HepG2 (cell line): ENCODE measurements at regions not wholly inside any gene's neighbourhood (a gene's known extent, or its start where the extent isn't known, plus 50 kb on each side); places are given as distances from the start of the nearest gene placed in this dataset.

Experiments used
- MLLT10 ChIP-seq: sonication (generic); formaldehyde crosslinking; IDR thresholded peaks from 2 replicates; pipeline ENCODE4 v1.4.0; 2020; ENCODE audit warnings: missing genetic modification reagents
- NR3C1 ChIP-seq: sonication (generic); formaldehyde crosslinking; IDR thresholded peaks from 2 replicates; pipeline ENCODE4 v1.4.0; 2020; ENCODE audit warnings: missing genetic modification reagents
- RFX1 ChIP-seq: fragments of 450-650 bp; IDR thresholded peaks from 2 replicates; pipeline ENCODE4 v1.6.1; 2017
- TAF15 ChIP-seq: fragments of 200-400 bp; formaldehyde crosslinking; IDR thresholded peaks from one replicate; pipeline ENCODE4 v1.6.1; 2018; ENCODE audit warnings: mild to moderate bottlenecking, low read depth, low read length; ENCODE audit not compliant: poor library complexity, severe bottlenecking
- ZIK1 ChIP-seq: sonication (generic); formaldehyde crosslinking; IDR thresholded peaks from 2 replicates; pipeline ENCODE4 v1.5.0; 2020; ENCODE audit warnings: mild to moderate bottlenecking, low read depth, missing genetic modification reagents, borderline replicate concordance
- ZNF775 ChIP-seq: sonication (generic); formaldehyde crosslinking; IDR thresholded peaks from 2 replicates; pipeline ENCODE4 v1.4.0; 2020; ENCODE audit warnings: missing genetic modification reagents, mild to moderate bottlenecking, moderate library complexity, borderline replicate concordance
- ZNF841 ChIP-seq: sonication (generic); formaldehyde crosslinking; IDR thresholded peaks from 2 replicates; pipeline ENCODE4 v1.8.1; 2023; ENCODE audit warnings: missing genetic modification reagents, borderline replicate concordance
- TF ChIP-seq, protein P1 (sequence below): sonication (generic); formaldehyde crosslinking; IDR thresholded peaks from 2 replicates; pipeline ENCODE4 v1.5.0; 2020; ENCODE audit warnings: mild to moderate bottlenecking, missing genetic modification reagents, borderline replicate concordance
- TF ChIP-seq, protein P2 (sequence below): IDR thresholded peaks from 2 replicates; pipeline ENCODE4 v1.4.0; 2020; ENCODE audit warnings: mild to moderate bottlenecking, missing genetic modification reagents
- TF ChIP-seq, protein P3 (sequence below): sonication (generic); formaldehyde crosslinking; IDR thresholded peaks from 2 replicates; pipeline ENCODE4 v1.9.0; 2021; ENCODE audit warnings: missing genetic modification reagents, borderline replicate concordance
- TF ChIP-seq, protein P4 (sequence below): sonication (generic); formaldehyde crosslinking; IDR thresholded peaks from 2 replicates; pipeline ENCODE4 v1.4.0; 2020; ENCODE audit warnings: missing genetic modification reagents

DNA sequence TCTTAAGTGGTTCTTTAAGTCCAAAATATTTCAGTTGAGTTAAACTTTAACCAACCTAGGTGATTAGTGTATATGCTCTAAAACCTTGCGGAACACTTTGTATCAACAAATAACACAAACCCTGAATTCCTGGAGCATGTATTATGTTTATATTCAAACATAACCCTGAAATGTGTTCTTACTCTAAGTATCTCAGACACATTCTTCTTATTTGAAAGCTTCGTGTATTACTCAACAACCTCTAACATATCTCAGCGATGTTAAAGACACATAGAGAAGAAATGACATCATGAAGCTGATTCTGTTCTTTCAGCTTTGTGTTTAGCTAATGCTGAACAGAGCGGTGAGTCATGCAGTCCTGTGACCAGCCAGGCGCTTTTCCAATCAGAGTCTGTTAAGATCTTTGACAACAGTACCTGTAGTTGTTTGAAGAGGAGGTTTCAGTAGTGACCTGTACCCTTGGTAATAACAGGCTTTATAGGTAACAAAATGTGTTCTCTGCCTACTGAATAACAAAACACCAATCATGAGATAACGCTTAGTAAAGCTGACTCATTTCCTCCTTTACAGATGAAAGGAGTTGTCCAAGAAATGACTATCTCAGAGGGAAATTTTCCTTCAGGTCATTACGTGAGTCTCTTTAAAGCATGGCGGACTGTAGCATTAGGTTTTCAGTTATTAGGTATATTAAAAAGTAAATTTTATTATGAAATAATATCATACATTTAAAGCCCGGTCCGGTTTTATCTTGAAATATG, 67.3 kb upstream of the KLF6 start (continued):
- TF ChIP-seq, protein P1, sequence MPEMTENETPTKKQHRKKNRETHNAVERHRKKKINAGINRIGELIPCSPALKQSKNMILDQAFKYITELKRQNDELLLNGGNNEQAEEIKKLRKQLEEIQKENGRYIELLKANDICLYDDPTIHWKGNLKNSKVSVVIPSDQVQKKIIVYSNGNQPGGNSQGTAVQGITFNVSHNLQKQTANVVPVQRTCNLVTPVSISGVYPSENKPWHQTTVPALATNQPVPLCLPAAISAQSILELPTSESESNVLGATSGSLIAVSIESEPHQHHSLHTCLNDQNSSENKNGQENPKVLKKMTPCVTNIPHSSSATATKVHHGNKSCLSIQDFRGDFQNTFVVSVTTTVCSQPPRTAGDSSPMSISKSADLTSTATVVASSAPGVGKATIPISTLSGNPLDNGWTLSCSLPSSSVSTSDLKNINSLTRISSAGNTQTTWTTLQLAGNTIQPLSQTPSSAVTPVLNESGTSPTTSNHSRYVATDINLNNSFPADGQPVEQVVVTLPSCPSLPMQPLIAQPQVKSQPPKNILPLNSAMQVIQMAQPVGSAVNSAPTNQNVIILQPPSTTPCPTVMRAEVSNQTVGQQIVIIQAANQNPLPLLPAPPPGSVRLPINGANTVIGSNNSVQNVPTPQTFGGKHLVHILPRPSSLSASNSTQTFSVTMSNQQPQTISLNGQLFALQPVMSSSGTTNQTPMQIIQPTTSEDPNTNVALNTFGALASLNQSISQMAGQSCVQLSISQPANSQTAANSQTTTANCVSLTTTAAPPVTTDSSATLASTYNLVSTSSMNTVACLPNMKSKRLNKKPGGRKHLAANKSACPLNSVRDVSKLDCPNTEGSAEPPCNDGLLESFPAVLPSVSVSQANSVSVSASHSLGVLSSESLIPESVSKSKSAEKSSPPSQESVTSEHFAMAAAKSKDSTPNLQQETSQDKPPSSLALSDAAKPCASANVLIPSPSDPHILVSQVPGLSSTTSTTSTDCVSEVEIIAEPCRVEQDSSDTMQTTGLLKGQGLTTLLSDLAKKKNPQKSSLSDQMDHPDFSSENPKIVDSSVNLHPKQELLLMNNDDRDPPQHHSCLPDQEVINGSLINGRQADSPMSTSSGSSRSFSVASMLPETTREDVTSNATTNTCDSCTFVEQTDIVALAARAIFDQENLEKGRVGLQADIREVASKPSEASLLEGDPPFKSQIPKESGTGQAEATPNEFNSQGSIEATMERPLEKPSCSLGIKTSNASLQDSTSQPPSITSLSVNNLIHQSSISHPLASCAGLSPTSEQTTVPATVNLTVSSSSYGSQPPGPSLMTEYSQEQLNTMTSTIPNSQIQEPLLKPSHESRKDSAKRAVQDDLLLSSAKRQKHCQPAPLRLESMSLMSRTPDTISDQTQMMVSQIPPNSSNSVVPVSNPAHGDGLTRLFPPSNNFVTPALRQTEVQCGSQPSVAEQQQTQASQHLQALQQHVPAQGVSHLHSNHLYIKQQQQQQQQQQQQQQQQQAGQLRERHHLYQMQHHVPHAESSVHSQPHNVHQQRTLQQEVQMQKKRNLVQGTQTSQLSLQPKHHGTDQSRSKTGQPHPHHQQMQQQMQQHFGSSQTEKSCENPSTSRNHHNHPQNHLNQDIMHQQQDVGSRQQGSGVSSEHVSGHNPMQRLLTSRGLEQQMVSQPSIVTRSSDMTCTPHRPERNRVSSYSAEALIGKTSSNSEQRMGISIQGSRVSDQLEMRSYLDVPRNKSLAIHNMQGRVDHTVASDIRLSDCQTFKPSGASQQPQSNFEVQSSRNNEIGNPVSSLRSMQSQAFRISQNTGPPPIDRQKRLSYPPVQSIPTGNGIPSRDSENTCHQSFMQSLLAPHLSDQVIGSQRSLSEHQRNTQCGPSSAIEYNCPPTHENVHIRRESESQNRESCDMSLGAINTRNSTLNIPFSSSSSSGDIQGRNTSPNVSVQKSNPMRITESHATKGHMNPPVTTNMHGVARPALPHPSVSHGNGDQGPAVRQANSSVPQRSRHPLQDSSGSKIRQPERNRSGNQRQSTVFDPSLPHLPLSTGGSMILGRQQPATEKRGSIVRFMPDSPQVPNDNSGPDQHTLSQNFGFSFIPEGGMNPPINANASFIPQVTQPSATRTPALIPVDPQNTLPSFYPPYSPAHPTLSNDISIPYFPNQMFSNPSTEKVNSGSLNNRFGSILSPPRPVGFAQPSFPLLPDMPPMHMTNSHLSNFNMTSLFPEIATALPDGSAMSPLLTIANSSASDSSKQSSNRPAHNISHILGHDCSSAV (CRISPR knock-in tag), result no peak
- no peak for TF ChIP-seq ZNF775 (CRISPR knock-in tag)
- TF ChIP-seq NR3C1 (CRISPR knock-in tag), result no peak
- TF ChIP-seq RFX1, result peak; percentile 45; the same call in 1 of the 2 replicates
- TF ChIP-seq, protein P2, sequence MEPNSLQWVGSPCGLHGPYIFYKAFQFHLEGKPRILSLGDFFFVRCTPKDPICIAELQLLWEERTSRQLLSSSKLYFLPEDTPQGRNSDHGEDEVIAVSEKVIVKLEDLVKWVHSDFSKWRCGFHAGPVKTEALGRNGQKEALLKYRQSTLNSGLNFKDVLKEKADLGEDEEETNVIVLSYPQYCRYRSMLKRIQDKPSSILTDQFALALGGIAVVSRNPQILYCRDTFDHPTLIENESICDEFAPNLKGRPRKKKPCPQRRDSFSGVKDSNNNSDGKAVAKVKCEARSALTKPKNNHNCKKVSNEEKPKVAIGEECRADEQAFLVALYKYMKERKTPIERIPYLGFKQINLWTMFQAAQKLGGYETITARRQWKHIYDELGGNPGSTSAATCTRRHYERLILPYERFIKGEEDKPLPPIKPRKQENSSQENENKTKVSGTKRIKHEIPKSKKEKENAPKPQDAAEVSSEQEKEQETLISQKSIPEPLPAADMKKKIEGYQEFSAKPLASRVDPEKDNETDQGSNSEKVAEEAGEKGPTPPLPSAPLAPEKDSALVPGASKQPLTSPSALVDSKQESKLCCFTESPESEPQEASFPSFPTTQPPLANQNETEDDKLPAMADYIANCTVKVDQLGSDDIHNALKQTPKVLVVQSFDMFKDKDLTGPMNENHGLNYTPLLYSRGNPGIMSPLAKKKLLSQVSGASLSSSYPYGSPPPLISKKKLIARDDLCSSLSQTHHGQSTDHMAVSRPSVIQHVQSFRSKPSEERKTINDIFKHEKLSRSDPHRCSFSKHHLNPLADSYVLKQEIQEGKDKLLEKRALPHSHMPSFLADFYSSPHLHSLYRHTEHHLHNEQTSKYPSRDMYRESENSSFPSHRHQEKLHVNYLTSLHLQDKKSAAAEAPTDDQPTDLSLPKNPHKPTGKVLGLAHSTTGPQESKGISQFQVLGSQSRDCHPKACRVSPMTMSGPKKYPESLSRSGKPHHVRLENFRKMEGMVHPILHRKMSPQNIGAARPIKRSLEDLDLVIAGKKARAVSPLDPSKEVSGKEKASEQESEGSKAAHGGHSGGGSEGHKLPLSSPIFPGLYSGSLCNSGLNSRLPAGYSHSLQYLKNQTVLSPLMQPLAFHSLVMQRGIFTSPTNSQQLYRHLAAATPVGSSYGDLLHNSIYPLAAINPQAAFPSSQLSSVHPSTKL (CRISPR knock-in tag), result peak; percentile 96
- no peak for TF ChIP-seq MLLT10 (CRISPR knock-in tag)
- TF ChIP-seq, protein P3, sequence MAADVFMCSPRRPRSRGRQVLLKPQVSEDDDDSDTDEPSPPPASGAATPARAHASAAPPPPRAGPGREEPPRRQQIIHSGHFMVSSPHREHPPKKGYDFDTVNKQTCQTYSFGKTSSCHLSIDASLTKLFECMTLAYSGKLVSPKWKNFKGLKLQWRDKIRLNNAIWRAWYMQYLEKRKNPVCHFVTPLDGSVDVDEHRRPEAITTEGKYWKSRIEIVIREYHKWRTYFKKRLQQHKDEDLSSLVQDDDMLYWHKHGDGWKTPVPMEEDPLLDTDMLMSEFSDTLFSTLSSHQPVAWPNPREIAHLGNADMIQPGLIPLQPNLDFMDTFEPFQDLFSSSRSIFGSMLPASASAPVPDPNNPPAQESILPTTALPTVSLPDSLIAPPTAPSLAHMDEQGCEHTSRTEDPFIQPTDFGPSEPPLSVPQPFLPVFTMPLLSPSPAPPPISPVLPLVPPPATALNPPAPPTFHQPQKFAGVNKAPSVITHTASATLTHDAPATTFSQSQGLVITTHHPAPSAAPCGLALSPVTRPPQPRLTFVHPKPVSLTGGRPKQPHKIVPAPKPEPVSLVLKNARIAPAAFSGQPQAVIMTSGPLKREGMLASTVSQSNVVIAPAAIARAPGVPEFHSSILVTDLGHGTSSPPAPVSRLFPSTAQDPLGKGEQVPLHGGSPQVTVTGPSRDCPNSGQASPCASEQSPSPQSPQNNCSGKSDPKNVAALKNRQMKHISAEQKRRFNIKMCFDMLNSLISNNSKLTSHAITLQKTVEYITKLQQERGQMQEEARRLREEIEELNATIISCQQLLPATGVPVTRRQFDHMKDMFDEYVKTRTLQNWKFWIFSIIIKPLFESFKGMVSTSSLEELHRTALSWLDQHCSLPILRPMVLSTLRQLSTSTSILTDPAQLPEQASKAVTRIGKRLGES (CRISPR knock-in tag), result no peak
- TF ChIP-seq, protein P4, sequence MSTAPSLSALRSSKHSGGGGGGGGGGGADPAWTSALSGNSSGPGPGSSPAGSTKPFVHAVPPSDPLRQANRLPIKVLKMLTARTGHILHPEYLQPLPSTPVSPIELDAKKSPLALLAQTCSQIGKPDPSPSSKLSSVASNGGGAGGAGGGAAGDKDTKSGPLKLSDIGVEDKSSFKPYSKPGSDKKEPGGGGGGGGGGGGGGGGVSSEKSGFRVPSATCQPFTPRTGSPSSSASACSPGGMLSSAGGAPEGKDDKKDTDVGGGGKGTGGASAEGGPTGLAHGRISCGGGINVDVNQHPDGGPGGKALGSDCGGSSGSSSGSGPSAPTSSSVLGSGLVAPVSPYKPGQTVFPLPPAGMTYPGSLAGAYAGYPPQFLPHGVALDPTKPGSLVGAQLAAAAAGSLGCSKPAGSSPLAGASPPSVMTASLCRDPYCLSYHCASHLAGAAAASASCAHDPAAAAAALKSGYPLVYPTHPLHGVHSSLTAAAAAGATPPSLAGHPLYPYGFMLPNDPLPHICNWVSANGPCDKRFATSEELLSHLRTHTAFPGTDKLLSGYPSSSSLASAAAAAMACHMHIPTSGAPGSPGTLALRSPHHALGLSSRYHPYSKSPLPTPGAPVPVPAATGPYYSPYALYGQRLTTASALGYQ (CRISPR knock-in tag), result peak; percentile 47; the same call in 1 of the 2 replicates
- TF ChIP-seq ZIK1 (CRISPR knock-in tag), result no peak
- TF ChIP-seq TAF15, result no peak
- no peak for TF ChIP-seq ZNF841 (CRISPR knock-in tag)
